Gastrocnemius medialis (tissue), 4 donors: ENCODE measurements at regions not wholly inside any gene's neighbourhood (a gene's known extent, or its start where the extent isn't known, plus 50 kb on each side); places are given as distances from the start of the nearest gene placed in this dataset.
"Not testable (repeated sequence)": the region's sequence is repeated elsewhere in the genome, so short reads cannot be mapped to it uniquely, and the experiment has no call there.

Experiments used
- ATAC-seq, 2 donors: fragments of 150-250 bp; one replicate each; pipeline ENCODE4 v1.9.1; 2016
- DNase-seq, 2 donors: peaks; one replicate each; pipeline ENCODE4 v3.0.0-alpha.2; 2019
- H3K27ac ChIP-seq, 4 donors: fragments of 200-600 bp; sonication (generic); 1 replicate in 1 of 4; 2 replicates in 3 of 4; pipeline ENCODE4 v1.5.1; 2016 to 2018; ENCODE audit warnings: mild to moderate bottlenecking in 2 of 4, moderate library complexity in 1 of 4
- H3K27me3 ChIP-seq, 3 donors: fragments of 200-600 bp; sonication (generic) in 2 of 3; 1 replicate in 1 of 3; 2 replicates in 2 of 3; pipeline versions ENCODE4 v1.5.1 to v1.6.0; 2016 to 2019; ENCODE audit warnings: mild to moderate bottlenecking in 1 of 3, moderate library complexity in 1 of 3
- H3K36me3 ChIP-seq, 2 donors: fragments of 200-600 bp; sonication (generic) in 1 of 2; one replicate each; pipeline ENCODE4 v1.5.1; 2017 to 2018
- H3K4me1 ChIP-seq, 2 donors: fragments of 200-600 bp; sonication (generic) in 1 of 2; one replicate each; pipeline ENCODE4 v1.5.1; 2016 to 2017; ENCODE audit warnings: mild to moderate bottlenecking in 2 of 2
- H3K4me3 ChIP-seq, 4 donors: fragments of 200-600 bp; sonication (generic) in 3 of 4; 1 replicate in 1 of 4; 2 replicates in 3 of 4; pipeline ENCODE4 v1.5.1; 2016 to 2019; ENCODE audit warnings: mild to moderate bottlenecking in 2 of 4
- H3K9me3 ChIP-seq, 3 donors: fragments of 200-600 bp; sonication (generic) in 2 of 3; 1 replicate in 1 of 3; 2 replicates in 2 of 3; pipeline ENCODE4 v1.5.1; 2016 to 2019
- CTCF ChIP-seq, 5 experiments: fragments of 450-650 bp in 3 of 5; fragments of 200-600 bp in 2 of 5; sonication (generic) in 2 of 5; IDR thresholded peaks in 4 of 5; conservative IDR thresholded peaks in 1 of 5; 1 replicate in 4 of 5; 2 replicates in 1 of 5; pipeline ENCODE4 v1.5.1; 2016 to 2019; ENCODE audit warnings: antibody characterized with exemption in 5 of 5, mild to moderate bottlenecking in 3 of 5, moderate library complexity in 3 of 5
- POLR2A ChIP-seq, 2 donors: fragments of 450-650 bp; IDR thresholded peaks; one replicate each; pipeline ENCODE4 v1.6.1; 2017; ENCODE audit warnings: antibody characterized with exemption in 2 of 2, mild to moderate bottlenecking in 2 of 2, moderate library complexity in 2 of 2
- in situ Hi-C, 4 donors: fragments of 200-750 bp; cut with MboI; loops; one replicate each; pipeline versions ENCODE4 v1.15.0 to v1.8.0; 2017; ENCODE audit warnings: low sequenced_read_pairs in 4 of 4
- intact Hi-C: fragments of 100-400 bp; cut with DNase I; formaldehyde crosslinking; loops from one replicate; pipeline ENCODE4 v1.15.1; 2023; ENCODE audit warnings: low total_unique reads

GRCh38 chr15:34528055-34528754 is 55.2 kb downstream of the GOLGA8B start:
- H3K36me3 ChIP-seq, H3K27ac ChIP-seq, DNase-seq, H3K4me1 ChIP-seq, H3K9me3 ChIP-seq, H3K27me3 ChIP-seq, ATAC-seq, H3K4me3 ChIP-seq, intact Hi-C loops, in situ Hi-C loops: not testable (repeated sequence)

GRCh38 chr15:34527641-34528040 is 55.8 kb downstream of the GOLGA8B start:
- in situ Hi-C loops, H3K4me3 ChIP-seq, H3K27me3 ChIP-seq, ATAC-seq, intact Hi-C loops, H3K4me1 ChIP-seq, H3K27ac ChIP-seq, H3K36me3 ChIP-seq, H3K9me3 ChIP-seq, DNase-seq: not testable (repeated sequence)

- H3K4me3 ChIP-seq, H3K36me3 ChIP-seq, H3K27me3 ChIP-seq, H3K27ac ChIP-seq, in situ Hi-C loops, H3K9me3 ChIP-seq, DNase-seq, ATAC-seq, H3K4me1 ChIP-seq, intact Hi-C loops: not testable (repeated sequence)
- TF ChIP-seq CTCF (IDR thresholded peaks at IDR 0.05 in 4 of 5, conservative IDR thresholded peaks at IDR 0.05 in 1 of 5), result peak in 1 of 5 experiments; percentile 14
Measured at GRCh38 chr15:34523849-34524248, 59.6 kb downstream of the GOLGA8B start.

GRCh38 chr15:34522601-34523000 is 60.9 kb downstream of the GOLGA8B start:
- H3K9me3 ChIP-seq, H3K4me1 ChIP-seq, H3K4me3 ChIP-seq, DNase-seq, intact Hi-C loops, ATAC-seq, H3K27me3 ChIP-seq, H3K27ac ChIP-seq, H3K36me3 ChIP-seq, in situ Hi-C loops: not testable (repeated sequence)

GRCh38 chr15:34521802-34522485 is 61.5 kb downstream of the GOLGA8B start:
- H3K9me3 ChIP-seq, H3K4me3 ChIP-seq, in situ Hi-C loops, DNase-seq, H3K4me1 ChIP-seq, ATAC-seq, H3K27me3 ChIP-seq, H3K27ac ChIP-seq, intact Hi-C loops, H3K36me3 ChIP-seq: not testable (repeated sequence)

GRCh38 chr15:34520566-34520965 is 62.9 kb downstream of the GOLGA8B start:
- Histone ChIP-seq H3K36me3 (no peaks in the 10 kb centered on the region), H3K9me3 (no peaks in the 10 kb centered on the region), H3K27ac (no peak overlapping the region), H3K27me3 (no peaks in the 10 kb centered on the region), H3K4me3 (no peak overlapping the region), H3K4me1 (no peaks in the 10 kb centered on the region)
- TF ChIP-seq CTCF (IDR thresholded peaks at IDR 0.05 in 4 of 5, conservative IDR thresholded peaks at IDR 0.05 in 1 of 5), result no peak
- no peak for TF ChIP-seq POLR2A (IDR thresholded peaks at IDR 0.05)
- in situ Hi-C loops, result no loop called here
- ATAC-seq (no peak), DNase-seq (no peak)
- intact Hi-C loops, result no loop called here

GRCh38 chr15:34520010-34520409 is 63.4 kb downstream of the GOLGA8B start:
- H3K9me3 ChIP-seq, H3K4me1 ChIP-seq, DNase-seq, H3K4me3 ChIP-seq, in situ Hi-C loops, intact Hi-C loops, H3K27me3 ChIP-seq, ATAC-seq, H3K36me3 ChIP-seq, H3K27ac ChIP-seq: not testable (repeated sequence)
